ENCODE measurements at regions not wholly inside any gene's neighbourhood (a gene's known extent, or its start where the extent isn't known, plus 50 kb on each side); places are given as distances from the start of the nearest gene placed in this dataset.

DNA sequence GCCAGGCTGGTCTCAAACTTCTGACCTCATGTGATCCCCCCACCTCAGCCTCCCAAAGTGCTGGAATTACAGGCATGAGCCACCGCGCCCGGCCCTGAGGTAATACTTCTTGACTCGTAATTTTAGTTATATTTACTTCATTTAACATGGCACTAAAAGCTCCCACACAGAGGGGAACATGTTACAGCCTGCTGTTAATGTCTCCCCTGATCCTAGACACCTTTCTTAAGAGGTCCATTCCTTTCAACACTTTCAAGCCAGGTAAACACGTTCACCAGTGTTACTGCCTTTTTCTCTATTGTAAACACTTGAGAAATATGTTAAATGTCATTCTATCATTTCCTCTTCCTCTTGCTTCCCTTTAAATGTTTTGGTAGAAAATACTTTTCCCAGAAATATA, 161.4 kb downstream of the METTL4 start:
- DNase-seq: no peak

DNA sequence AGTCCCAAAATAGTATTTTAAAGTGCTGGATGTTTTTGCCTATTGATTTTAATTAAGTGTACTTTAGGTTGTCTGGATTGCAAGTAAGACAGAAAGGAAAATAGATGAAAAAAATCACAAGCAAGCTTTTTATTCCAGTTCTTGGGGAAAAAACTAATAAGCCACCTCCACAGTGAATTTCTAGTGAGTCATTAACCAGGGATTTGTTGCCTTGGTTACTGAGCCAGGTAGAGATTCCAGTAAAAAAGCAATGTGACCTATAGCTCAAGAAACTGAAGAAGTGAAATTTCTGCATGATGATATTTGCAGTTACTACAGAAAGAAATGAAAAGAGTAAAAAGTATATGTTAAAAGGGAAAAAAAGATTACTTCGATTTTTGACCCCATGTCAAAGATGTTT, 160.6 kb downstream of the METTL4 start:
- DNase-seq: no peak

DNA sequence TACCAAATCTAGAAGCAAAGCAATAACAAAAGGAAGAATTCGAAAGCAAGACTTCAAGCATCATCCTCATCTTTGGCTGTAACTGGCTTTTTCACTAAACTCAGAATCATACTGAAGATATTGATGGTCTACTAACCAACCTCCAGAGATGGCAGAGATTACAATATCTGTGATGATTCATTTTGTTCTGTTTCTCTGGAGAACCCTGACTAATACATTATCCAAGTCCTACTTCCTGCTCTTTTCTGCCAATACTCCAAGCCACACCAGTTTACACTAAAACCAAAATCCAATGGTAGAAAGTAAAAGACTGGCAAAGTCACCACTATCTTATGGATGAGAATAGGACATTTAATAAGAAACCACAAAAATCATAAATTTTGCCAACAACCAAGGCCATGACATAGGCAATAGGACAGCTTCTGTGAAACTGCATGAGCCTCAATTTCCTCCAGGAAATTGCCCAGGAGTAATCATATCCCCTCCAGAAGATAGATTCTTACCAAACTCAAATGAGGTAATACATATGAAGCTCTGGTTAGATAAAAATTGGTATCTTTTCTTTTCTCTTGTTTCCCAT, 159.8 kb downstream of the METTL4 start:
- no peak for DNase-seq

DNA sequence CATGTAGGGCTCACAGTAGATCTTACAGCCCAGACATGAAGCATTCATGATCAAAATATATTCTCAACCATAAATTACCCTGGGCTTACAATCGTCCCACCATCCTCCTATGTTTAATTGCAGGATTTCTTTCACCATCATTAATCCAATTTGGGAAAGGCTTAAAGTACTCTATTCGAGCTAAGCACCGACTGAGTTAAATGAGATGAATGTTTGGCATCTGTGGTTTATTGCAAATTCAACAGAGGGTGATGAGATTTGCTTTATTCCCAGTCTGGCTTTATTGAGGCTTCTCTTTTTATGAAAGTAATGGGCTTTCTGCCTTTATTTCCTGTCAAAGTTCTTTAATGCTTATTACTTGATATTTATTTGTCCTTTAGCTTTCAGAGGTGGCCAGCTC, 159.0 kb downstream of the METTL4 start:
- DNase-seq: no peak

DNA sequence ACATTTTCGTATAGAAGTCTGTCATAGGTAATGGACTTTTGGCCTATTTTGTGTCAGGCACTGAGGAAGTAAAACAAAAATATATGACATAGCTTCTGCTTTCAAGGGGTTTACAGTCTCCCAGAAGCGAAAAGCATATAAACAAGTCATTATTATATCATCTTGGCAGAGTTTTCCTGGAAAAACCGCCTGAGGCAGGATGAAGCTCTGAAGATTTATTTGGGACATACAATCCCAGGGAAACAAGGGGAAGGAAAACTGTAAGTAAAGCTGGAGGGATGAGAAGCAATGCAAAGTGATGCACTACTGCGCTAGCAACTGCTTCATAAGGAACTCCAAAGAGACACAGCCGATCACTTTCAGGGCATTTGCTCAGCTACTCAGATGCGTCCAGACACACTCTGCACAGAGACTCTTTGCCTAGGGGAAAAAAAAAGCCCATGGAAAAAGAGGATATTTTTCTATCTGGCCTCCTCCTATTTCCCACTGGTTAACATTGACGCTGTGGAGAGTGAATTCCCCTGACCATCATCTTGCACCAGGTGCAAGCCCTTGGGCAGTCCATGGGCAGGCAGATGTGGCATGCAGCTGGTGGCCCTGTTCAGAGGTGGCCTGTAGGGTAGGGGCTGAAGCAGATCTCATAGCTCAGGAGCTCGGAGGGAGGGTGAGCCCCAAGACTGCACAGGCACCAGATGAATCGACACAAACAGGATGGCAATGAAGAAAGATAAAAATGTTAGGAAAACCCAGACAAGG, 158.1 kb downstream of the METTL4 start:
- DNase-seq: no peak

DNA sequence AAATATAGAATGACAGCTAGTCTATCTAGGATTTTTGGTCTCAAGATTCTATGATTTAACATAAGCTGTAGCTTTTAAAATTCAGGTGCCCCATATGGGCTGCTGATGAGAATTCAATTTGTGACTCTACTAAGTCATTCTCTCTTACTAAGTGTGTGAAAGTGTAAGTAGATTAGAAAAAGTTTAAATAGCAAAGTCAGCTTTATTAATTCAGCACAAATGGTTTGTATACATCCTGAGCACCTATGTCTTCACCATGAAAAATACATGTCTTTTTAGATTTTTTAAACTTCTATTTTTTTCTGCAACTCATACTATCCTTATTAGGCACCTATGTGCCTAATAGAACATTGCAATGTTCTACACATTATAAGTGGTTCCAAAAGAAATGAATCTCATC, 157.1 kb downstream of the METTL4 start:
- DNase-seq: no peak

DNA sequence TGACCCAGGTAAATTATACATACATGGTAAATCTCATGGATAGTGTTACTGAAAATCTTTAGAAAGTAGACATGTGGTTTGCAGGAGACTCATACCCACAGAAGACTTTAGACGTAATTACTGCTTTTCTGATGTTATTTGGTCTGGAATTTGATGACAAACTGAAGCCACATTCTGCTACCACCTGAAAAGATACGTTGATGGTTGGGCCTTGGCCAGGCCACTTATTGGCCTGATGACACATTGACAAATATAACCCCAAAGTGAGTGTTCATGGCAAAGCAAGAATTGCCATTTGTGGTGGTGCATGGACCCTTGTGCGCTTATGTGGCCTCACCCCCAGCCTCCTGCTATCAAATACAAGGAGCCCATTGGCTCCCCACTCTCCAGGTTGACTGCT, 155.6 kb downstream of the METTL4 start:
- DNase-seq: no peak

DNA sequence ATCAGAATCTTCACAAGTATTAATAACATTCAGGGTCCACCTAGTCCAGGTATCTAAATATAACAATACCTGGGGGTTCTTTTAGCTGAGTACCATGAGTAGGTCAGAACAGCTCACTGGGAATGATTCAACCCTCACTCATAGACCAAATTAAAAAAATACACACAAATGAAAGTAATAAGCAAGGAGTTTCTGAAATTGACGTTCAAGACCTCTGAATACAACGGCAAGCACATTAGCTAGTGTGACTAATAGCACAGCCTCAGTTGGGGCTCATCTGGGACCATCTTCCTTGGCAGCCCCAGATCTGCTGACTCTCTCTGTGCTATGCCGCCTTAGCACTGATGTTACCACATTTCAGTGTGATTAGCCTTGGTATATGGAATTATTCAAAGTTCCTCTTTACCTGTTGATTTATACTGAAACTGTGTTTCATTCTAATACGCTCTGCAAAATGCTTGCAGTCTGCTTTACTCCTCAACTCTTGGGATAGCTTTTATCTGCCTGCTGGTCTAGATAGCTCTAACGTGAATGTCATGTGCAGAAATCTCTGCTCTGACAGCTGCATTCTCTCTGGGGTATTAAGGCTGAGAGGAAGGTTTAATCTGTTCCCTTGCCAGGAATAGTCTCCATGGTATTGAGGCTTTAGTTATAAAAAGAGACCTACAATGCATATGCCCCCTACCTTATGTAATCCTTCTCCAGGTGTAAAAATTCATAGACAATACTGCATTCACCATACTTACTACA, 153.3 kb downstream of the METTL4 start:
- no peak for DNase-seq

DNA sequence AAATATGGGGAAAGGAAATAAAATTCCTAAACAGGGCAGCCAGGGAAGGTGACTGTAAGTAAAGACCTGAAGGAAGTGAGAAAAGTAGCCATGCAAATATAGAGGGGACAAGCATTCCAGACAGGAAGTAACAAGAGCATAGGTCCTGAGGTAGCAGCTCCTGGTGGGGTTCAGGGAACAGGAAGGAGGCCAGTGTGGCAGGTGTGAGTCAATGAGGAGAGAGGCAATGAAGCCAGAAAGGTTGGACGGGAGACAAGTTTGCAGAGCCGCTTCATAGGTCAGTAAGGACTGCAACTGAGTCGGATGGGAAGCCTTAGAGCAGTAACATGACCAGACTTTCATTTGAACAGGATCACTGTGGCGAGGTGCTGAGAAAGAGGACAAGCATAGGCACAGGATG, 150.9 kb downstream of the METTL4 start:
- no peak for DNase-seq

DNA sequence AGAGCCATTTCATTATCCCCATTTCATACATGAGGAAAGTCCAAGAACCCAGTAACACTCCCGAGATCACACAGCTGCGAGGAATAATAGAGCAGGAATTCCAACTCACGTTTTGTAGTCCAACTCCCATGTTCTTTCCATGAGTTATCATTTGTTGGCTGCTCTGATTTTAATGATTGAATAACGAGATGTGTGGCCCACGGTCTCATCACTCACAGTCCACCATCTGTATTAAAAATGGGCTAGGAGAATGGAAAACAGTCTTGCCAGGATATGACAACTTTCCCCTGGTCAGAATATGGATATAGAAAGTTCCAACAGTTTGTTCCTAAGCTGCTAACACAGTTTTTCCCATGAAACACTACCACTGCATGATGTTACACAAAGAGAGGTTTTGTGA, 147.5 kb downstream of the METTL4 start:
- no peak for DNase-seq

DNA sequence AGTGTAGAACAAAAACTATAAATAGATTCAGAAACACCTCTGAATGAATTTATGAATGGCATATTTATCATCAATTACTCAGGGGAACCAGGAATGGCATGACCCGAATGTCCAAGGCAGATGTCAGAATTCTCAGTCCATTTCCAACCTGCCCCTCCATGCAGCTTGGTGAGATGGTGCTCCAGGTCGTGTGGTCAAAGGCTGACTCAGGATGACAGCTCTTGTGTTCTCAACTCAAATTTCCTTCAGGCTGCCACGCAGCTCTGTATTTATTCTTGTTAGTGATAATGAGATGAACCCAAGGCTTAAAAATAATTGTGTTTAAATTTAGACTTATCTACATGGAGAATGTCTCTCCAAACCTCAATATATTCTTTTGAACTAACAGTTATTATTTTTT, 146.9 kb downstream of the METTL4 start:
- DNase-seq: no peak

DNA sequence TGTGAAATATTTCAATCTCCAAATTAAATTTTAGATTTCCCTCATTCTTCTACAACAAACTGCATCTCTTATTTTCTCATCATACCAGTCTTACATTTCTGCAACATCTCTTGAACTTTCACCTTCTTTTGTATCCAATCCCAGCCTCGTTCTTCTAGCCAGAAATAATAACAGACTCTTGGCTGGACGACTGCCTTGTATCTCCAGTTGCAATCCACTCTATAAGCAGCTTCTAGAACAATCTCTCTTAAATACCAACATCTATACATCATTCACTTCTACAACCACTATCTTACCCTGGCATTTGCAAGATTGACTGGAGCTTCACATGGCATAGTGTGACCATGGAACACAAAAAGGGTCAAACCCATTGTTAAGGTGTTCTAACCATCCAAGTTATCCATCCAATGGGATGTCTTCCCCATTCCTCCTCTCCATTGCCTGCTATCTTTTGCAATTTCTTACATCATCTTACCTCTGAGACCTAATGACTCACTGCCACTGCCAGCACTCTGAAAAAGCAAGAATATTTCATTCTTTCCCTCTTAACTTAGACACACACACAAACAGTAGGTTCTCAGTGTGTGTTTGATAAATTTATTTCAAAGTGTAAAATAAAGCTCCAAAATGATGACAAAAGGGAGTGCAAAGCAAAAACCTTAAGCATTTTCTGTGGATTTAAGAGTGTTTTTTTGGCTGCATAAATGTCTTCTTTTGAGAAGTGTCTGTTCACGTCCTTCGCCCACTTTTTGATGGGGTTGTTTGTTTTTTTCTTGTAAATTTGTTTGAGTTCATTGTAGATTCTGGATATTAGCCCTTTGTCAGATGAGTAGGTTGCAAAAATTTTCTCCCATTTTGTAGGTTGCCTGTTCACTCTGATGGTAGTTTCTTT, 145.6 kb downstream of the METTL4 start:
- no peak for DNase-seq

DNA sequence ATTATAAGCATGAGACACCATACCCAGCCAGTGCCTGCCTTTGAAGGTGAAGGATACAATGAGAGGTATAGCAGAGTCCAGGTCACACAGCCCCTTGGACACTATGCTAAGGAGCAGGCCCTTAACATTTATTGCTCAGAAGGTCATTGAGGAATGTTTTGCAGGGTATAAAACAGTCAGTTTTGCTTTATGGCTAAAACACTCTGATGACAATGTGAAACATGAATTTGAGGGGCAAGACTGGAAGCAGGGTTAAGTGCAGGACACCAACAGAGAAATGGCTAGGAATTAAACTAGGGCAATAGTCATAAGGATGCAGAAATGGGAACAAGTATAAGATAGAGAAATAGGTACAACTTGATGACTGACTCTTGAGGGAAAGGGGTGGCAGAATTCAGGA, 141.1 kb downstream of the METTL4 start:
- no peak for DNase-seq

DNA sequence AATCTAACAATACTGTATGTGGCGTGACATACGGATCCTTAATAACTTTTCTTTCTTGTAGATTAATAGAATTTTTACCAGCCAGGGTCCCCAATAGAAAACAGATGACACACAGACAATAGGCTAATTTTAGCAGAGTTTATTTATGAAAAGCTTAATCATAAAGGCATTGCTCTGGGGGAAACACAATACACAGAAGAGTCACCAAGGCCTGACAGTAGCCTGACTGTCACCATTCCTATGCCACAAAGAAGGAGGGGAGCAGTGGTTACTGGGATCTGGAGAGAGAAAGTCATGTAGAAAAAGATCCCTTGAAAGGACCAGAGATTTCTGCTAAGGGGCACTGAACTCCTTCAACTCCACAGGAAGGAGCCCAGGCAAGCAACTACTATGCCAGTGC, 139.5 kb downstream of the METTL4 start:
- no peak for DNase-seq

DNA sequence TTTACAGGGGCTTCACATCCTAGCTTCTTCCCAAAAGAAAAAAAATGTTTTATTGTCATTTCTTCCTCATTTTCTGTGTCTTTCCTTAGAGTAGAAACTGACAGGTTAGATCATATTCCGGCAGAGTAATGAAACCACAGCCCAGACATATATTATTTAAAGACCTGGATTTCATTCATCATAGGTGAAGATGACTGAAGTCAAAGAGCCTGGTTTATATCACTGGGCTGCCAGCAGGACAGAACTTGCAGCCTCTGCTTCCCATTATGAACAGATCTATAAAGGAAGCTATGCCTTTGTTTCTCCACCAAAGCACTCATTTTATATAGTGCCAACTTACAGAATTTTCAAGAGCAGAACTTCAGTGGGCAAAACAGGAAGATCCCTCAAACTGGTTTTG, 137.9 kb downstream of the METTL4 start:
- no peak for DNase-seq

DNA sequence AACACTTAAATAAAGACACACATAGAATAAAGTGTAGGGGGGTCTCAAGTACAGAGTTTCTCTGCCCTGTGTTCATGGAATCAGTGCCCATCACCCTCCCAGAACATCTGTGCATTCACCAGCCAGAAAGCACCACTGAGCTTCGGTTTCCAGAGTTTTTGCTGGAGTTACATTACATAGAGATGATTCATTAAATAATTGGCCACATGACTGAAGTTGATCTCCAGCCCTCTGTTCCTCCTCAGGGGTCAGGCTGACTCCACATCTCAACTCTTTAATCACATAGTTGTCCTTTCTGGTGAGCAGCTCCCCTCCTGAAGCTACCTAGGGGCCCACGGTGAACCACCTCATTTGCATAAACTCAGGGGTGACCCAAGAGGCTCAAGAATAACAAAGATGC, 129.8 kb downstream of the METTL4 start:
- DNase-seq: no peak

DNA sequence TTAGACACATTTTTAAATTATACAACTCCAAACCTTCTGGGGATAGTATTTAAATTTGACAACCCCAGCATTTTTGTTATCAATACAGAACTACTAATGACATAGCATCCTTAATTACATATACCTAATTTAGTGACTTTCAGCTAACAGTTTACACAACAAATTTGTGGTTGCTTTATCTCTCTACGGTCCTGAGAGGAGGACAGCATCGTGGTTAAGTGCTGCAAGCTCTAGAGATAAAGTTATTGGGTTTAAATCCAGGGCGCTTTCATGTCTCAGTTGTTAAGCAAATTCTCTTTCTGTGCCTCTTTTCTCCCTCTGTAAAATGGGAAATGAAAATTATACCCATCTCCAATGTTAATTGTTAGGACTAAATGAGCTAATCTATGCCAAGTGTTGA, 129.3 kb downstream of the METTL4 start:
- no peak for DNase-seq

DNA sequence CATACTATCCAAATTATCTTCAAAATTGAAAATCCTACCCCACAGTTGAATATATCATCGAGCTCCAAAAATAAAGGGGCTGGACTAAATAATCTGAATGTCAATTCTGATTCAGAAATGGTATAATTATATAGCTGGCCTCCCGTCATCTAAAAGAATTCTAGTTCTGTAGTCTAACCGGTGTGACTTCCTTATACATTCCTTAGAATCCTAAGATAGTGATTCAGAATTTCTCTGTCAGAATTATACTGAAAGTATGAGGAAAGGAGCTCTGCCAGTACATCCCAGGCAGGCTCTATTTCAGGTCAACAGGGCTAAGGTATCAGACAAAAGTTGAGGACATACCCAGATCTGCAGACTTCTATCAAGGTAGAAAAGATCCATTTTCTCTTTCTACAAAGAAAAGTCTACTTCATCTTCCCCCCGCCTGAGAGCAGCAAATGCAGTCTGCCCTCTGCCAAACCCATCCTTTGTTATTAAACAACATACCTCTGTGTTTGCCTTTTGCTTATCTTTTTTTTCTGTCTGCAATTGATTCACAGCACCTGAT, 128.5 kb downstream of the METTL4 start:
- DNase-seq: no peak

DNA sequence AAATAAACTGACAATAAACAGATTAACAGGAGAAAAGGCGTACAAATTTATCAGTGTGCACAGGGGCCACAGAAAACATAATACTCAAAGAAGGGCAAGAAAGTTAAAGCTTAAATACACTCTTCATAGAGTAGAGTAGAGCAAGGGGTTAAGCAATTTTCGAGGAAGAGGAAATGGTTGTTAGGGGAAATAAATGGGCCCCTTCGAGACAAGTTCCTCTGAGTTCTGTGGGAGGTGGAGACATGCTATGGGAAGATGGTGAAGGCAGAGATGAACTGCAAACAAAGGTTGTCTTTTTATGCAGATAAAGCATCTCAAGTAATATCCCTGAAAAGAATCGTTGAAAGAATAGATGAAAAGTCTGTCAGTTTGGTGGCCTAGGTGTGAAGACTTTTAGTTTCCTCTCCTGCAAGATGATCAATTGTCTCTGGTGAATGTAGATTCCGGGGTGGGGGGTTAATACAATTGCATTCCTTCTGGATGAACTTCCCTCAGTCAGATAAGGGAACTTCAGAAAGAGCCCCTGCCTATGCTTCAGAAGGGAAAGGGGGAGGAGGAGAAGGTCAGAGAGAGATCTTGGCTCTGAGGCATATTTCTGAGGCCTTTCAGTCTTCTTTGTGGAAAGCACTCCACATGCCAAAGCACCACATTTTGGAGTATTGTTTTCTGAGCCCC, 127.0 kb downstream of the METTL4 start:
- no peak for DNase-seq

DNA sequence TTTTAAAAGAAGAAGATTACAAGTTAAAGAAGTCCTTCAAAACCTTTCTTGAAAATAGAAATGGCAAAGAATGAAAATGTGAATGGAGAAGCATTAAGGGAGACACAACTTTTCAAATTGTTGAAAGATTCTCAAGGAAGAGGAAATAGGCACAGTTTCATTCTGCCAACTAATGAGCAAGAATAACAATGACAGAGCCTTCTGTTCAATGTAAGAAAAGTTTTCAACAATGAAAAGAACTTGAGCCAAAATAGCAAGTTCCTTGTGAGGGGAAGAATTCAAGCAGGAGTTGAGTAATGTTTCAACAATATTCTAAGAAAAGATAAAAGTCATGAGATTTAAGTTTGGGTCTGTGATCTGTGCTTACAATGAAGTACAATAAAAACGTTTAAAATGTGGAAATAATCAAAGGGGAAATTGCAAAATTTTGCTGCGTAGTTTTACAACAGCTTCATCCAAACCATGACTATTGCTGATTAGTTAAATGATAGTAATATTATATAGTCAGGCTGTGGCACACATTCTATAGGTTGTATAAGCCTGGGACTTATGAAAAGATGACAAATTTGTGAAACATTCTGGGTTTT, 122.6 kb downstream of the METTL4 start:
- no peak for DNase-seq

DNA sequence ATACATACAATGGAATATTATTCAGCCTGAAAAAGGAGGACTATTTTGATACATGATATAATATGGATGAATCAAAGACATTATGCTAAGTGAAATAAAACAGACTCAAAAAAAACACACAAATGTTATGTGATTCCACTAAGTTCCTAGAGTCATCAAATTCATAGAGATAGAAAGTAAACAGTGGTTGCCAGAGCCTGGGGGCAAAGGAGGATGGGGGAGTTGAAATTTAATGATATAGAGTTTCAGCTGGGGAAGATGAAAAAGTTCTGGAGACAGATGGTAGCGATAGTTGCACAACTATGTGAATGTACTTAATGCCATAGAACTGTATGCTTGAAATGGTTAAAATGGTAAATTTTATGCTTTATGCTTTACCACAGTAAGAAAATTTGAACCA, 119.7 kb downstream of the METTL4 start:
- no peak for DNase-seq

DNA sequence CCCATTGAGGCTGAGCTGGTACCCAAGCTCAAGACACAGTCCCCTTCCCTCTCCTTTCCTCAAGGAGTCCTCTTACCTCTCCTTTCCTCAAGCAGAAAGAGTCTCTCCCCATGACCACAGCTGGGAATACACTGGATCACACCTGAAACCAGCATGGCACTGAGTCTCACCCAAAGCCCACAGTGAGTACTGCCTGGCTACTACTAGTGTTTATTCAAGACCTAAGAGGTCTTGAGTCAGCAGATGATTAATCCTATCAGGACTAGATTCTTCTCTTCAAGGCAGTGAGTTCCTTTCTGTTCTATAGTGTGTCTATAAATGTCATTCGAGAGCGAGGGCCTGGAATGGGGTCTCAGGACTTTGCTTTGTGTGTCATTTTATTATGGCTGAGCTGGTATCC, 111.4 kb downstream of the METTL4 start:
- no peak for DNase-seq
